GM13977 (cell line): ENCODE measurements at regions not wholly inside any gene's neighbourhood (a gene's known extent, or its start where the extent isn't known, plus 50 kb on each side); places are given as distances from the start of the nearest gene placed in this dataset.

Experiments
- DNase-seq: peaks from one replicate; pipeline ENCODE4 v3.0.0; 2012; ENCODE audit warnings: low spot score
- in situ Hi-C: fragments of 300-500 bp; cut with MboI; formaldehyde crosslinking; loops from one replicate; pipeline ENCODE4 v1.12.0; 2022; ENCODE audit warnings: low sequenced_read_pairs, low pct_unique_long_range_greater_than_20kb, mixed read lengths, inconsistent platforms; ENCODE audit not compliant: unreplicated experiment
- TF ChIP-seq, protein P1 (sequence below): IDR thresholded peaks from 2 replicates; pipeline ENCODE4 v1.5.1; 2012; ENCODE audit warnings: mild to moderate bottlenecking, control low read depth; ENCODE audit not compliant: insufficient read depth; ENCODE audit errors: extremely low read depth, missing control alignments

DNA sequence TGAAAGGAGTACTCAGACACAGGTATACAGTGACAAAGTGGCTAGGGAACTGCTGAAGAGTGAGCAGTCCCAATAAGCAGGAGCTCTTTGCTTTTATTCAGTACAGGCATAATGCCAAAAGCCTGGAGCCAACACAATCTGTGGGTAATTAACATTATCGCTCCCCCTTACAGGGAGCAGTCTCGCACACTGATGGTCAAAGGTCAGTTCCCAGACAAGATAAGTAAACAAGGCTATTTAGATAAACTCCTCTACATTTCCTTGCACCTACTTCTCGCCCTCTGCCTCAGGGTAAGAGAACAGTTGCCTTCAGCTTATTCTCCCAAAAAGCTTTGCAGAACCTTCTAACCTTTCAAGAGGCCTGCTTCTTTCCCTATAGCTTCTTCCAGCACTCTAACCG lies 73.9 kb upstream of the TAF9B start:
- no peak for DNase-seq
- TF ChIP-seq, protein P1, sequence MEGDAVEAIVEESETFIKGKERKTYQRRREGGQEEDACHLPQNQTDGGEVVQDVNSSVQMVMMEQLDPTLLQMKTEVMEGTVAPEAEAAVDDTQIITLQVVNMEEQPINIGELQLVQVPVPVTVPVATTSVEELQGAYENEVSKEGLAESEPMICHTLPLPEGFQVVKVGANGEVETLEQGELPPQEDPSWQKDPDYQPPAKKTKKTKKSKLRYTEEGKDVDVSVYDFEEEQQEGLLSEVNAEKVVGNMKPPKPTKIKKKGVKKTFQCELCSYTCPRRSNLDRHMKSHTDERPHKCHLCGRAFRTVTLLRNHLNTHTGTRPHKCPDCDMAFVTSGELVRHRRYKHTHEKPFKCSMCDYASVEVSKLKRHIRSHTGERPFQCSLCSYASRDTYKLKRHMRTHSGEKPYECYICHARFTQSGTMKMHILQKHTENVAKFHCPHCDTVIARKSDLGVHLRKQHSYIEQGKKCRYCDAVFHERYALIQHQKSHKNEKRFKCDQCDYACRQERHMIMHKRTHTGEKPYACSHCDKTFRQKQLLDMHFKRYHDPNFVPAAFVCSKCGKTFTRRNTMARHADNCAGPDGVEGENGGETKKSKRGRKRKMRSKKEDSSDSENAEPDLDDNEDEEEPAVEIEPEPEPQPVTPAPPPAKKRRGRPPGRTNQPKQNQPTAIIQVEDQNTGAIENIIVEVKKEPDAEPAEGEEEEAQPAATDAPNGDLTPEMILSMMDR, result no peak
- in situ Hi-C loops, result no loop called here

DNA sequence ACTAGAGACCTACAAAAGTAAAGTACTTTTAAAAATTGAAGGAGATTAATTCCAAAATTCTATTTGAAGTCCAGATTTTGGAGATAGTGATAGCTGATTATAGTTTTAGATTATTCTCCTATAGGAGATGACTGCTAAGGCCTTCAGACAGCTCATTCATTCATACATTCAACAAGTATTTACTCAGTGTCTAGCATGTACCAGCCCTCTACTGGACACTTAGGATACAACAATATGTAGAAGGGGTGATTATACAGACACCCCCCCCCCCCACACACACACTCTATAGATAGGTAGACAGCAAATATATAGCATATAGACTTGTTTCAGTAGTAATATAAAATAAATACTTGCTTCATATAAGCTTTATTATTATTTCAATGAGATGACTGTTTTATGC lies 60.4 kb upstream of the TAF9B start:
- in situ Hi-C loops, result no loop called here
- TF ChIP-seq, protein P1, result peak; percentile 39
- peak; percentile 17 for DNase-seq
